NT2/D1 (cell line): ENCODE measurements at regions not wholly inside any gene's neighbourhood (a gene's known extent, or its start where the extent isn't known, plus 50 kb on each side); places are given as distances from the start of the nearest gene placed in this dataset.

ENCODE experiments used
- SUZ12 ChIP-seq: IDR thresholded peaks from 2 replicates; pipeline ENCODE4 v1.6.1; 2011; ENCODE audit not compliant: insufficient read length, insufficient read depth; ENCODE audit errors: extremely low read depth
- YY1 ChIP-seq: IDR thresholded peaks from 2 replicates; pipeline ENCODE4 v1.6.1; 2011; ENCODE audit not compliant: insufficient read length, insufficient read depth
- ZNF274 ChIP-seq: IDR thresholded peaks from 2 replicates; pipeline ENCODE4 v1.6.1; 2011; ENCODE audit warnings: mild to moderate bottlenecking, low read depth, low read length

DNA sequence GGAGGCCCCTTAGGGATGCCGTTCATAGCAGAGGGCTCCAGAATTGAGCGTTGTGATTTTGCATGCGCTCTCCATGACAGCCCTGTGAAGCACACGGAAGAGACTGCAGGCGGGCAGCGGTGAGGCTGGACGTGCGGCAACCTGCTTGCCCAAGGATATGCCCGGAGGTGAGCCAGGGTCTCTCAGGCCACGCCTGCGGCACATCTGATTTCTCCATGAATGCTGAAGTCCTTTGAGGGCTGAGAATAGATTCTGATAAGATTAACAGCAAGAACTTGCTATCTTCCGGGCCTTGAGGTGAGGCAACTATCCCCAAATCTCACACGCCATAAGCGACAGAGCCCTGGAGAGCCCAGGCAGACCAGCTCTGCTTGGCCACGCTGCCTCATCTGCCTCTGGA lies 55.6 kb upstream of the LAMA1 start:
- TF ChIP-seq ZNF274 (no peak), YY1 (no peak), SUZ12 (no peak)
